ENCODE measurements at regions not wholly inside any gene's neighbourhood (a gene's known extent, or its start where the extent isn't known, plus 50 kb on each side); places are given as distances from the start of the nearest gene placed in this dataset.

DNA sequence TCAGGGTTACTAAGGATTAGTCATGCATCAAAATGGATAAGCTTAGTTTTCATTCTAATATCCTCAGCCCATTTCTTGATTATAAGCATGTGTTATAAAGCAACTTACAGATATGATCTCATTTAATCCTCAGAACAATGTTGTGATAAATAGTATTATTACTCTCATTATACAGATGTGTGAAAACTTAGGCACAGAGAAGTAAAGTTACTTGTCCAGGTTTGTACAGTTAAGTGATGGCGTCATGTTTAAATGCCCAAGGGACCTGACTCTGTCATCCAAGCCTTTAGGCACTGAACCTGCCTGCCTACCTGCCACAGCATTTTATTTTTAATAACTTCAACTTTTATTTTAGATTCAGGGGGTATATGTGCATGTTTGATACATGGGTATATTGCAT lies 472.9 kb upstream of the SEMA6D start:
- peaks cover 20 to 31% of the 10 kb centered on the region in 2 experiments; a peak in 3 of 4 replicates for H3K9me3 ChIP-seq (ENCODE audit: control insufficient read depth in 1 of 2, insufficient read depth in 1 of 2, low read depth in 1 of 2, low read length in 2 of 2)
- no peaks in the 10 kb centered on the region for H3K4me1 ChIP-seq (ENCODE audit: control insufficient read depth in 1 of 2, insufficient read depth in 2 of 2, low read length in 2 of 2)
- BruUV-seq (replicated peaks): no TSS peak
- no peak for ATAC-seq
- H3K4me2 ChIP-seq (ENCODE audit: low read length): no peak overlapping the region
- no peak for TF ChIP-seq POLR2A (IDR thresholded peaks at IDR 0.05; ENCODE audit: borderline replicate concordance, extremely low read depth, insufficient read depth, insufficient read length)
- TF ChIP-seq YY1 (IDR thresholded peaks at IDR 0.05; ENCODE audit: extremely low read depth, insufficient replicate concordance, low read depth, low read length): no peak
- no peak for TF ChIP-seq SRF (IDR thresholded peaks at IDR 0.05; ENCODE audit: low read depth)
- no peak for TF ChIP-seq FOSL1 (IDR thresholded peaks at IDR 0.05; ENCODE audit: low read depth)
- TF ChIP-seq JUND (IDR thresholded peaks at IDR 0.05): no peak
- TF ChIP-seq, protein P1, sequence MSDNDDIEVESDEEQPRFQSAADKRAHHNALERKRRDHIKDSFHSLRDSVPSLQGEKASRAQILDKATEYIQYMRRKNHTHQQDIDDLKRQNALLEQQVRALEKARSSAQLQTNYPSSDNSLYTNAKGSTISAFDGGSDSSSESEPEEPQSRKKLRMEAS (IDR thresholded peaks at IDR 0.05): no peak
- no peak overlapping the region for H3K4me3 ChIP-seq (replicated peaks in 1 of 2; ENCODE audit: low read depth in 1 of 2, low read length in 2 of 2)
- CTCF ChIA-PET: no interaction called here
- H3K36me3 ChIP-seq (ENCODE audit: control insufficient read depth in 1 of 2, insufficient read depth in 2 of 2, low read length in 2 of 2): no peaks in the 10 kb centered on the region
- POLR2A ChIA-PET: no interaction called here
- no peak for DNase-seq (ENCODE audit: low read depth, low spot score)
- intact Hi-C loops (cut with micrococcal nuclease): loop anchor here (5.0 kb wide), 1 partner anchor 48 kb away; no protein-coding TSS in a partner anchor
- no peaks in the 10 kb centered on the region for H3K9me2 ChIP-seq (ENCODE audit: insufficient read depth)
- no peak overlapping the region for H3K27ac ChIP-seq (ENCODE audit: low read depth, low read length)
- H2AFZ ChIP-seq (ENCODE audit: low read depth, low read length, poor library complexity, severe bottlenecking): no peak overlapping the region
- no peaks in the 10 kb centered on the region for H4K20me1 ChIP-seq (ENCODE audit: insufficient read depth)
- no peaks in the 10 kb centered on the region for H3K27me3 ChIP-seq (ENCODE audit: insufficient read depth, low read length)
- H3K79me2 ChIP-seq (ENCODE audit: insufficient read depth, low read length): no peaks in the 10 kb centered on the region
- RAD21 ChIA-PET (ENCODE audit: low non-redundant PET in 1 of 2, low total read pairs in 2 of 2, uncharacterized antibody in 2 of 2, unreplicated experiment in 2 of 2): no interaction called here
- no peak overlapping the region for H3K9ac ChIP-seq (ENCODE audit: low read length)

DNA sequence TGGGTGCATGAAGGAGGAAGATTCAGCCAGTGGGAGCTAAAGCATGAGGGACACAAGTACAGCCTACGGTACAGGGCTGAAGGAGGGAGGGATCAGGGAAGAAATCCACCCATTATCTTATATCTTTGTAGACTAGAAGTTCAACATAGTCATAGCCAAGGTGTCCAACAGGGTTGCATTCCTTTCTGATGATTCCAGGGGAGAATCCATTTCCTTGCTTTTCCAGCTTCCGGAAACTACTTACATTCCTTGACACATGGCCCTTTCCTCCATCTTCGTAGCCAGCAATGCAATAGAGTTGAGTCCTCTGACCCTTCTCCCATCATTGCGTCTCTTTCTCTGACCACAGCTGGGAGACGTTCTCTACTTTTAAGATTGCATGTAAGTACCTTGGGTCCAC lies 471.0 kb upstream of the SEMA6D start:
- Histone ChIP-seq H3K27me3 (ENCODE audit: insufficient read depth, low read length) (no peaks in the 10 kb centered on the region), H3K79me2 (ENCODE audit: insufficient read depth, low read length) (no peaks in the 10 kb centered on the region), H3K9me3 (ENCODE audit: control insufficient read depth in 1 of 2, insufficient read depth in 1 of 2, low read depth in 1 of 2, low read length in 2 of 2) (peaks cover 14 to 38% of the 10 kb centered on the region in 2 experiments; a peak in 2 of 4 replicates), H3K4me3 (replicated peaks in 1 of 2; ENCODE audit: low read depth in 1 of 2, low read length in 2 of 2) (no peak overlapping the region), H3K9ac (ENCODE audit: low read length) (no peak overlapping the region), H3K27ac (ENCODE audit: low read depth, low read length) (no peak overlapping the region), H4K20me1 (ENCODE audit: insufficient read depth) (no peaks in the 10 kb centered on the region), H3K9me2 (ENCODE audit: insufficient read depth) (no peaks in the 10 kb centered on the region), H3K36me3 (ENCODE audit: control insufficient read depth in 1 of 2, insufficient read depth in 2 of 2, low read length in 2 of 2) (no peaks in the 10 kb centered on the region), H2AFZ (ENCODE audit: low read depth, low read length, poor library complexity, severe bottlenecking) (no peak overlapping the region), H3K4me2 (ENCODE audit: low read length) (no peak overlapping the region), H3K4me1 (ENCODE audit: control insufficient read depth in 1 of 2, insufficient read depth in 2 of 2, low read length in 2 of 2) (no peaks in the 10 kb centered on the region)
- ATAC-seq: no peak
- CTCF ChIA-PET: no interaction called here
- no peak for DNase-seq (ENCODE audit: low read depth, low spot score)
- RAD21 ChIA-PET (ENCODE audit: low non-redundant PET in 1 of 2, low total read pairs in 2 of 2, uncharacterized antibody in 2 of 2, unreplicated experiment in 2 of 2): no interaction called here
- no TSS peak for BruUV-seq (replicated peaks)
- intact Hi-C loops (cut with micrococcal nuclease): no loop called here
- POLR2A ChIA-PET: no interaction called here
- TF ChIP-seq CEBPB (IDR thresholded peaks at IDR 0.05; ENCODE audit: low read depth): no peak
- TF ChIP-seq, protein P2, sequence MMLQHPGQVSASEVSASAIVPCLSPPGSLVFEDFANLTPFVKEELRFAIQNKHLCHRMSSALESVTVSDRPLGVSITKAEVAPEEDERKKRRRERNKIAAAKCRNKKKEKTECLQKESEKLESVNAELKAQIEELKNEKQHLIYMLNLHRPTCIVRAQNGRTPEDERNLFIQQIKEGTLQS (IDR thresholded peaks at IDR 0.05): no peak
- TF ChIP-seq, protein P3, sequence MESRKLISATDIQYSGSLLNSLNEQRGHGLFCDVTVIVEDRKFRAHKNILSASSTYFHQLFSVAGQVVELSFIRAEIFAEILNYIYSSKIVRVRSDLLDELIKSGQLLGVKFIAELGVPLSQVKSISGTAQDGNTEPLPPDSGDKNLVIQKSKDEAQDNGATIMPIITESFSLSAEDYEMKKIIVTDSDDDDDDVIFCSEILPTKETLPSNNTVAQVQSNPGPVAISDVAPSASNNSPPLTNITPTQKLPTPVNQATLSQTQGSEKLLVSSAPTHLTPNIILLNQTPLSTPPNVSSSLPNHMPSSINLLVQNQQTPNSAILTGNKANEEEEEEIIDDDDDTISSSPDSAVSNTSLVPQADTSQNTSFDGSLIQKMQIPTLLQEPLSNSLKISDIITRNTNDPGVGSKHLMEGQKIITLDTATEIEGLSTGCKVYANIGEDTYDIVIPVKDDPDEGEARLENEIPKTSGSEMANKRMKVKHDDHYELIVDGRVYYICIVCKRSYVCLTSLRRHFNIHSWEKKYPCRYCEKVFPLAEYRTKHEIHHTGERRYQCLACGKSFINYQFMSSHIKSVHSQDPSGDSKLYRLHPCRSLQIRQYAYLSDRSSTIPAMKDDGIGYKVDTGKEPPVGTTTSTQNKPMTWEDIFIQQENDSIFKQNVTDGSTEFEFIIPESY (IDR thresholded peaks at IDR 0.05; ENCODE audit: extremely low read depth, insufficient replicate concordance, low read length): no peak
- TF ChIP-seq, protein P4, sequence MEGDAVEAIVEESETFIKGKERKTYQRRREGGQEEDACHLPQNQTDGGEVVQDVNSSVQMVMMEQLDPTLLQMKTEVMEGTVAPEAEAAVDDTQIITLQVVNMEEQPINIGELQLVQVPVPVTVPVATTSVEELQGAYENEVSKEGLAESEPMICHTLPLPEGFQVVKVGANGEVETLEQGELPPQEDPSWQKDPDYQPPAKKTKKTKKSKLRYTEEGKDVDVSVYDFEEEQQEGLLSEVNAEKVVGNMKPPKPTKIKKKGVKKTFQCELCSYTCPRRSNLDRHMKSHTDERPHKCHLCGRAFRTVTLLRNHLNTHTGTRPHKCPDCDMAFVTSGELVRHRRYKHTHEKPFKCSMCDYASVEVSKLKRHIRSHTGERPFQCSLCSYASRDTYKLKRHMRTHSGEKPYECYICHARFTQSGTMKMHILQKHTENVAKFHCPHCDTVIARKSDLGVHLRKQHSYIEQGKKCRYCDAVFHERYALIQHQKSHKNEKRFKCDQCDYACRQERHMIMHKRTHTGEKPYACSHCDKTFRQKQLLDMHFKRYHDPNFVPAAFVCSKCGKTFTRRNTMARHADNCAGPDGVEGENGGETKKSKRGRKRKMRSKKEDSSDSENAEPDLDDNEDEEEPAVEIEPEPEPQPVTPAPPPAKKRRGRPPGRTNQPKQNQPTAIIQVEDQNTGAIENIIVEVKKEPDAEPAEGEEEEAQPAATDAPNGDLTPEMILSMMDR (IDR thresholded peaks at IDR 0.05 in 2 of 3, conservative IDR thresholded peaks at IDR 0.05 in 1 of 3; ENCODE audit: borderline replicate concordance in 1 of 3, insufficient read depth in 1 of 3, low read depth in 2 of 3, low read length in 2 of 3): no peak
- TF ChIP-seq, protein P5, sequence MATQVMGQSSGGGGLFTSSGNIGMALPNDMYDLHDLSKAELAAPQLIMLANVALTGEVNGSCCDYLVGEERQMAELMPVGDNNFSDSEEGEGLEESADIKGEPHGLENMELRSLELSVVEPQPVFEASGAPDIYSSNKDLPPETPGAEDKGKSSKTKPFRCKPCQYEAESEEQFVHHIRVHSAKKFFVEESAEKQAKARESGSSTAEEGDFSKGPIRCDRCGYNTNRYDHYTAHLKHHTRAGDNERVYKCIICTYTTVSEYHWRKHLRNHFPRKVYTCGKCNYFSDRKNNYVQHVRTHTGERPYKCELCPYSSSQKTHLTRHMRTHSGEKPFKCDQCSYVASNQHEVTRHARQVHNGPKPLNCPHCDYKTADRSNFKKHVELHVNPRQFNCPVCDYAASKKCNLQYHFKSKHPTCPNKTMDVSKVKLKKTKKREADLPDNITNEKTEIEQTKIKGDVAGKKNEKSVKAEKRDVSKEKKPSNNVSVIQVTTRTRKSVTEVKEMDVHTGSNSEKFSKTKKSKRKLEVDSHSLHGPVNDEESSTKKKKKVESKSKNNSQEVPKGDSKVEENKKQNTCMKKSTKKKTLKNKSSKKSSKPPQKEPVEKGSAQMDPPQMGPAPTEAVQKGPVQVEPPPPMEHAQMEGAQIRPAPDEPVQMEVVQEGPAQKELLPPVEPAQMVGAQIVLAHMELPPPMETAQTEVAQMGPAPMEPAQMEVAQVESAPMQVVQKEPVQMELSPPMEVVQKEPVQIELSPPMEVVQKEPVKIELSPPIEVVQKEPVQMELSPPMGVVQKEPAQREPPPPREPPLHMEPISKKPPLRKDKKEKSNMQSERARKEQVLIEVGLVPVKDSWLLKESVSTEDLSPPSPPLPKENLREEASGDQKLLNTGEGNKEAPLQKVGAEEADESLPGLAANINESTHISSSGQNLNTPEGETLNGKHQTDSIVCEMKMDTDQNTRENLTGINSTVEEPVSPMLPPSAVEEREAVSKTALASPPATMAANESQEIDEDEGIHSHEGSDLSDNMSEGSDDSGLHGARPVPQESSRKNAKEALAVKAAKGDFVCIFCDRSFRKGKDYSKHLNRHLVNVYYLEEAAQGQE (IDR thresholded peaks at IDR 0.05; ENCODE audit: low read depth): no peak
- TF ChIP-seq EGR1 (IDR thresholded peaks at IDR 0.05; ENCODE audit: low read depth): no peak
- no peak for TF ChIP-seq EZH2phosphoT487 (IDR thresholded peaks at IDR 0.05; ENCODE audit: borderline replicate concordance)
- no peak for TF ChIP-seq RAD21 (IDR thresholded peaks at IDR 0.05; ENCODE audit: low read depth)

Measured in HCT116 (cell line).